GM06990 (cell line): ENCODE measurements at regions not wholly inside any gene's neighbourhood (a gene's known extent, or its start where the extent isn't known, plus 50 kb on each side); places are given as distances from the start of the nearest gene placed in this dataset.

ENCODE experiments used
- DNase-seq: peaks from one replicate; pipeline ENCODE4 v3.0.0-alpha.2; 2011; ENCODE audit not compliant: insufficient read length; ENCODE audit errors: extremely low read depth
- H3K27me3 ChIP-seq: replicated peaks from 2 replicates; pipeline ENCODE4 v1.6.0; 2011; ENCODE audit warnings: low read length; ENCODE audit not compliant: control insufficient read depth, insufficient read depth
- H3K36me3 ChIP-seq: 2 replicates; pipeline ENCODE4 v1.5.1; 2011; ENCODE audit warnings: low read length; ENCODE audit not compliant: control insufficient read depth, insufficient read depth
- H3K4me3 ChIP-seq: replicated peaks from 2 replicates; pipeline ENCODE4 v1.5.1; 2011; ENCODE audit warnings: low read depth, mild to moderate bottlenecking, control low read depth, low read length
- TF ChIP-seq, protein P1 (sequence below): IDR thresholded peaks from 2 replicates; pipeline ENCODE4 v1.5.1; 2011; ENCODE audit warnings: low read length, control low read depth, mild to moderate bottlenecking, inconsistent platforms; ENCODE audit not compliant: insufficient read depth, poor library complexity, severe bottlenecking

DNA sequence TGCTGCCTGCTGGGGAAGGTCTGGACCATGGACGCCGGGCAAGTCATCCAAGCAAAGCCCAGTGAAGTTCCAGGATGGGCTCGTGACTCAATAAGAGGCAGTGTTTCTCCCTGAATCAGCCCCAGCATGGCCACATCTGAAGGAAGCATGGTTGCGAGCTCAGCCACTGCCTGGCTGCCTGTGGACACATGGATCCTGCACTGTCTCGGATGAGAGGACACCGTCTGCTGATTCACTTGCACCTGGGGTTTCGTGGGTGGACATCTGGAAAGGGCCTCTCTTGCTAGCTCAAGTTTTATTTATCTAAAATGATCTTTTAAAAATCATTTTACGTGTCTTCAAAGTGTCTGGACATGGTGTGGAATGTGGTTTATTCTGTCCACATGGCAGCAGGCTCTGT lies 224.8 kb upstream of the FN1 start:
- Histone ChIP-seq H3K27me3 (no peaks in the 10 kb centered on the region), H3K4me3 (no peak overlapping the region), H3K36me3 (no peaks in the 10 kb centered on the region)
- DNase-seq = no peak
- TF ChIP-seq, protein P1, sequence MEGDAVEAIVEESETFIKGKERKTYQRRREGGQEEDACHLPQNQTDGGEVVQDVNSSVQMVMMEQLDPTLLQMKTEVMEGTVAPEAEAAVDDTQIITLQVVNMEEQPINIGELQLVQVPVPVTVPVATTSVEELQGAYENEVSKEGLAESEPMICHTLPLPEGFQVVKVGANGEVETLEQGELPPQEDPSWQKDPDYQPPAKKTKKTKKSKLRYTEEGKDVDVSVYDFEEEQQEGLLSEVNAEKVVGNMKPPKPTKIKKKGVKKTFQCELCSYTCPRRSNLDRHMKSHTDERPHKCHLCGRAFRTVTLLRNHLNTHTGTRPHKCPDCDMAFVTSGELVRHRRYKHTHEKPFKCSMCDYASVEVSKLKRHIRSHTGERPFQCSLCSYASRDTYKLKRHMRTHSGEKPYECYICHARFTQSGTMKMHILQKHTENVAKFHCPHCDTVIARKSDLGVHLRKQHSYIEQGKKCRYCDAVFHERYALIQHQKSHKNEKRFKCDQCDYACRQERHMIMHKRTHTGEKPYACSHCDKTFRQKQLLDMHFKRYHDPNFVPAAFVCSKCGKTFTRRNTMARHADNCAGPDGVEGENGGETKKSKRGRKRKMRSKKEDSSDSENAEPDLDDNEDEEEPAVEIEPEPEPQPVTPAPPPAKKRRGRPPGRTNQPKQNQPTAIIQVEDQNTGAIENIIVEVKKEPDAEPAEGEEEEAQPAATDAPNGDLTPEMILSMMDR = no peak

- H3K27me3 ChIP-seq = no peaks in the 10 kb centered on the region
- TF ChIP-seq, protein P1 = no peak
- H3K4me3 ChIP-seq = no peak overlapping the region
- no peaks in the 10 kb centered on the region for H3K36me3 ChIP-seq
- no peak for DNase-seq
Observed at GRCh38 chr2:215659650-215660049, 223.8 kb upstream of the FN1 start.

GRCh38 chr2:215658635-215659305 lies 222.9 kb upstream of the FN1 start:
- no peaks in the 10 kb centered on the region for H3K27me3 ChIP-seq
- H3K4me3 ChIP-seq = no peak overlapping the region
- TF ChIP-seq, protein P1 = no peak
- no peaks in the 10 kb centered on the region for H3K36me3 ChIP-seq
- no peak for DNase-seq

GRCh38 chr2:215657844-215658243 lies 222.0 kb upstream of the FN1 start:
- no peaks in the 10 kb centered on the region for H3K36me3 ChIP-seq
- DNase-seq = no peak
- TF ChIP-seq, protein P1 = no peak
- H3K4me3 ChIP-seq = no peak overlapping the region
- H3K27me3 ChIP-seq = no peaks in the 10 kb centered on the region

DNA sequence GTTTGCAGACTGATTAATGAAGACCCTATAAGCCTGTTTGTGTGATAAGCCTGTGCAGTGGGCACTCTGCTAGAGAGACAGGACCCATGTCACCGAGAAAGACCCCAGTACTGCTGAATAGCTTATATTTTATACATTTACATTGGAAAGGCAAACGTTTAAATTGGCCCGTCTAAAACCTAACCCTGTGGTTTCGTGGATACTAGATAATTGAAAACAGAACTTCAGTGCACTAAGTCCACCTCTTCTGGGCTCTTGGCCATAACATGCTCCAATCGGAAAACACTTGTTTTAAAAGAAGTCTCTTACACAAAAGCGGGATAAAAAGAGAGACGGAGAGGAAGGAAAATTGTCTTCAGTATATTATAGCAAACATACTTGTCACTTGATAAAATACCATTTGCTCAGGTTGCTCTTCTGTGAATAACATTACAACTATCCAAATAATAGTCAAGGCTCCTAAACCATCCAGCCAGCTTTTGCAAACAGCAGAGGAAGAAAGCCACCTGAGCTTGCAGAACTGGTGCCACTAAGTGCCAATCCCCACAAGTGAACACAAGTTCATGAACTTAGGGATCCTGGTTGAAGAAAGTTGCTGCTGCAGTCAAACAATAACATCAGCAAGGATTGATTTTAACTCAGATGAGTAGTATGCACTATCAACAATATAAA lies 218.4 kb upstream of the FN1 start:
- DNase-seq = no peak
- Histone ChIP-seq H3K27me3 (no peaks in the 10 kb centered on the region), H3K36me3 (no peaks in the 10 kb centered on the region), H3K4me3 (no peak overlapping the region)
- TF ChIP-seq, protein P1 = no peak
